Lower leg skin (tissue), 3 donors: ENCODE measurements at regions not wholly inside any gene's neighbourhood (a gene's known extent, or its start where the extent isn't known, plus 50 kb on each side); places are given as distances from the start of the nearest gene placed in this dataset.

Experiments
- CTCF ChIP-seq, 3 donors: fragments of 450-650 bp; IDR thresholded peaks; one replicate each; pipeline ENCODE4 v1.5.1; 2016; ENCODE audit warnings: antibody characterized with exemption in 3 of 3, mild to moderate bottlenecking in 3 of 3, moderate library complexity in 2 of 3
- POLR2A ChIP-seq, 2 donors: fragments of 450-650 bp; IDR thresholded peaks; one replicate each; pipeline ENCODE4 v1.6.1; 2016 to 2017; ENCODE audit warnings: antibody characterized with exemption in 2 of 2, mild to moderate bottlenecking in 1 of 2, moderate library complexity in 1 of 2

DNA sequence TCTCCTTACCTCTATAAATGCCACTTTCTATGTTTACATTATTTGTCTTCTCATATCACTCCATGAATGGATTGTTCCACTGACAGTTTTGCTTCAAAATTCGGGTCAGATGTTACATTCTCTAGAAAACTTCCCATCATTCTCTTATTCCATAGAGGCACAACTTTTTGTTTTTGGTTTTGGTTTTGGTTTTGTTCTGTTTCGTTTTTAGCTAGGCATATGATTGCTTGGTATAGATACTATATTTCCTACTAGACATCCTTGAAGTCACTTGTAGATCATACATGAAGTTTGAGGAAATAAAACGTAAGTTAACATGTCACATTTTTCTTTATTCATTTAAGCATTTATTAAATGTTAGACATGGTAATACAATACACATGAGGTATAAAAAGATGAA is 961.0 kb downstream of the PCDH18 start:
- TF ChIP-seq POLR2A (IDR thresholded peaks at IDR 0.05): no peak
- TF ChIP-seq CTCF (IDR thresholded peaks at IDR 0.05): no peak
